Osteocyte (in vitro differentiated cells): ENCODE measurements at regions not wholly inside any gene's neighbourhood (a gene's known extent, or its start where the extent isn't known, plus 50 kb on each side); places are given as distances from the start of the nearest gene placed in this dataset.

Experiments used
- DNase-seq: peaks from one replicate; pipeline ENCODE4 v3.0.0; 2021; ENCODE audit warnings: mixed read lengths; ENCODE audit not compliant: unreplicated experiment; ENCODE audit errors: extremely low spot score
- H3K27ac Mint-ChIP-seq: one replicate; pipeline ENCODE4 v1.8.0; 2021; ENCODE audit warnings: mild to moderate bottlenecking, mixed read lengths; ENCODE audit not compliant: unreplicated experiment
- H3K27me3 Mint-ChIP-seq: one replicate; pipeline ENCODE4 v1.8.0; 2021; ENCODE audit warnings: mixed read lengths; ENCODE audit not compliant: unreplicated experiment
- H3K36me3 Mint-ChIP-seq: one replicate; pipeline ENCODE4 v1.8.0; 2021; ENCODE audit warnings: mixed read lengths; ENCODE audit not compliant: unreplicated experiment
- H3K4me1 Mint-ChIP-seq: one replicate; pipeline ENCODE4 v1.8.0; 2021; ENCODE audit warnings: mixed read lengths; ENCODE audit not compliant: unreplicated experiment
- H3K4me3 Mint-ChIP-seq: one replicate; pipeline ENCODE4 v1.8.0; 2021; ENCODE audit warnings: mild to moderate bottlenecking, moderate library complexity, mixed read lengths; ENCODE audit not compliant: unreplicated experiment
- H3K9me3 Mint-ChIP-seq: one replicate; pipeline ENCODE4 v1.8.0; 2021; ENCODE audit warnings: mixed read lengths; ENCODE audit not compliant: unreplicated experiment
- TF ChIP-seq, protein P1 (sequence below): fragments of 200-600 bp; sonication (generic); IDR thresholded peaks from 2 replicates; pipeline ENCODE4 v1.5.0; 2021; ENCODE audit warnings: antibody characterized with exemption, mild to moderate bottlenecking, moderate library complexity

DNA sequence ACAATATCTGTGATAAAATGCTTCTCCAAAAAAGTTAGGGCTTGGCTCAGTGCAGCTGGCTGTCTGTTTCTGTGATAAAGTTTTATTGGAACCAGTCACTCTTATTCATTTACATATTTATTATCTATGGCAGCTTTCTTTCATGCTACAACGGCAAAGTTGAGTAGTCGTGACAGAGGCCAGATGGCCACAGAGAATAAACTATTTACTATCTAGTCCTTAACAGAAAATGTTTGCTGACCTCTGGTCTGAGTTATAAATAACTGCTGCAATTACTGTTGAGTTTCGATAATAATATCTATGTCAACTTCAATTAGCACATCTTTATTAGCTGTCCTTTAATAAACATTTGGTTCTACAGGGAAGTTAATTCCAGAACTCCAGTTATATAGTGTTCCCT, 180.2 kb upstream of the RUNX1 start:
- H3K4me3 Mint-ChIP-seq: no peak overlapping the region
- H3K27me3 Mint-ChIP-seq: no peaks in the 10 kb centered on the region
- H3K36me3 Mint-ChIP-seq: no peaks in the 10 kb centered on the region
- TF ChIP-seq, protein P1, sequence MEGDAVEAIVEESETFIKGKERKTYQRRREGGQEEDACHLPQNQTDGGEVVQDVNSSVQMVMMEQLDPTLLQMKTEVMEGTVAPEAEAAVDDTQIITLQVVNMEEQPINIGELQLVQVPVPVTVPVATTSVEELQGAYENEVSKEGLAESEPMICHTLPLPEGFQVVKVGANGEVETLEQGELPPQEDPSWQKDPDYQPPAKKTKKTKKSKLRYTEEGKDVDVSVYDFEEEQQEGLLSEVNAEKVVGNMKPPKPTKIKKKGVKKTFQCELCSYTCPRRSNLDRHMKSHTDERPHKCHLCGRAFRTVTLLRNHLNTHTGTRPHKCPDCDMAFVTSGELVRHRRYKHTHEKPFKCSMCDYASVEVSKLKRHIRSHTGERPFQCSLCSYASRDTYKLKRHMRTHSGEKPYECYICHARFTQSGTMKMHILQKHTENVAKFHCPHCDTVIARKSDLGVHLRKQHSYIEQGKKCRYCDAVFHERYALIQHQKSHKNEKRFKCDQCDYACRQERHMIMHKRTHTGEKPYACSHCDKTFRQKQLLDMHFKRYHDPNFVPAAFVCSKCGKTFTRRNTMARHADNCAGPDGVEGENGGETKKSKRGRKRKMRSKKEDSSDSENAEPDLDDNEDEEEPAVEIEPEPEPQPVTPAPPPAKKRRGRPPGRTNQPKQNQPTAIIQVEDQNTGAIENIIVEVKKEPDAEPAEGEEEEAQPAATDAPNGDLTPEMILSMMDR: no peak
- H3K27ac Mint-ChIP-seq: no peak overlapping the region
- H3K9me3 Mint-ChIP-seq: no peaks in the 10 kb centered on the region
- DNase-seq: no peak
- H3K4me1 Mint-ChIP-seq: peaks cover 20% of the 10 kb centered on the region

DNA sequence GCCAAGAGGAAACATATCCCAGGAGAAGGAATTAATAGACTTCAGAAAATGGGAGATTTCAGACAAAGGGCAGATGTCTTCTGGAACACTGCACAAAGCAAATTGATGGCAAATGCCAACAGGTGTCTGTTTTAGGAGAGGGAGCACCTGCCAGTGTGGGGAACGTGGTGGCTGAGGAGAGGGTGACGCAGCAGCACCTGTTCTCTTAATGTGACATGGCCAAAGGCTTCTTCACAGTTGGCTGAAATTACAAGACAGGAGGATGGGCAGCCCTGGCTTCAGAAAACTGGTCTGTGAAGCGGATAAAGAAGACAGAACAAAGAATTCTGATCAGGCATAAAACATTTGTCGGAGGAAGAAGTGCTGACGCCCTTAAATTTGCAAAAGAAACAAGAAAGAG, 178.7 kb upstream of the RUNX1 start:
- no peak overlapping the region for H3K4me3 Mint-ChIP-seq
- no peaks in the 10 kb centered on the region for H3K27me3 Mint-ChIP-seq
- no peaks in the 10 kb centered on the region for H3K36me3 Mint-ChIP-seq
- no peak overlapping the region for H3K27ac Mint-ChIP-seq
- no peaks in the 10 kb centered on the region for H3K9me3 Mint-ChIP-seq
- TF ChIP-seq, protein P1: no peak
- H3K4me1 Mint-ChIP-seq: peaks cover 24% of the 10 kb centered on the region
- DNase-seq: no peak

DNA sequence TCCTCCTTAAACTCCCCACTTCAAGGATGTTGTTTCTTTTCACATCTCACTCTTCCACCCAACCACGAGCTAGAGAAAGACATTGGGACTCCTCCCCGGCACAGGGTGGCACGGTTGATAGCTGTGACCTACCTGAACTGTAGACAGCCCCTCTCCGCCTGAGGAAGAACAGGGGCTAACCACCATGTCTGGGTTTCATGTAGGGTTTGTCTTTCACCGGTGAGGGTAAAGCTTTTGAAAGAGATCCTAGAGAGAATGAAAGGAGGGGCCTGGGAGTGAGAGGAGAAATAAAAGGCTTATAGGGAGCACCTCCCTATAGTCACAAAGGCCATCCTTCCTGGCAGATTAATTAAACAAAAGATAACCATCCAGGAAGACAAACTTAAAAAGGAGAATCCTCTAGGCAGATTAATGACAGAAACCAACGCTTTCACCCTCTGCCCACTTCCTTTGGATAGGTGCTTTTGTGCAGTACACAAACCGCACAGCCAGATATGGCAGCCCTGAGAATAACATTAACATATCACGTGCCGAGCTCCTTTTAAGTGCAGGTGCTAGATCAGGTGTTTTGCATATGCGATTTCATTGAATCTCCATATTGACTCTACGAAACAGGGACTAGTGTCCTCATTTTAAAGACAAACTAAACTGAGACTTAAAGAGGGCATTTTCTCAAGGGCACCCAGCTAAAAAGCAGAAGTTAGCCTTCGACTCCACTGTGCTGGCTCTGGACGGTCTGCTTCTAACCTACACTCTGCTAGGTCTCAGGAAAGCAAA, 178.1 kb upstream of the RUNX1 start:
- Mint-ChIP-seq H3K27ac (no peak overlapping the region), H3K4me1 (peaks cover 26% of the 10 kb centered on the region), H3K27me3 (no peaks in the 10 kb centered on the region), H3K36me3 (no peaks in the 10 kb centered on the region), H3K4me3 (no peak overlapping the region), H3K9me3 (no peaks in the 10 kb centered on the region)
- no peak for DNase-seq
- TF ChIP-seq, protein P1: no peak

DNA sequence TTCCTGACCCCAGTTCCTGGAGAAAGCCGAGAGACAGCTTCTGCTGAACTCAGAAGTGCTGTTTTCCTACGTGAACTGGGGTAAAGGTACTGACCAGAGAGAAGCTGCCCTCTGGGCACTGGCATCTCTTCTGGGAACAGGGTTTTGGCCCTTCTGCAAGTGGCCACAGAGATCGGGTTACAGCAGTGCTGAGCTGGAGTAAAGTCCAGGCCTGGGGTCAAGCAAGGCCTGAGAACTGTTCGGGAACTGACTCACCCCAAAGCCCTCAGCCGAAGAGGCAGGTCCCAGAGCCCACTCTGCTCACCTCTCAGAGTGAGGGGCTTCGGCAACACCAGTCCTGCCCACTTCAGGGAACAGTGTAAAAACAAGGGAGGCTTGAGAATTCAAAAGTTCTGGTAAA, 177.2 kb upstream of the RUNX1 start:
- Mint-ChIP-seq H3K36me3 (no peaks in the 10 kb centered on the region), H3K27me3 (no peaks in the 10 kb centered on the region), H3K4me1 (peaks cover 27% of the 10 kb centered on the region), H3K27ac (no peak overlapping the region), H3K4me3 (no peak overlapping the region), H3K9me3 (no peaks in the 10 kb centered on the region)
- DNase-seq: no peak
- TF ChIP-seq, protein P1: no peak

DNA sequence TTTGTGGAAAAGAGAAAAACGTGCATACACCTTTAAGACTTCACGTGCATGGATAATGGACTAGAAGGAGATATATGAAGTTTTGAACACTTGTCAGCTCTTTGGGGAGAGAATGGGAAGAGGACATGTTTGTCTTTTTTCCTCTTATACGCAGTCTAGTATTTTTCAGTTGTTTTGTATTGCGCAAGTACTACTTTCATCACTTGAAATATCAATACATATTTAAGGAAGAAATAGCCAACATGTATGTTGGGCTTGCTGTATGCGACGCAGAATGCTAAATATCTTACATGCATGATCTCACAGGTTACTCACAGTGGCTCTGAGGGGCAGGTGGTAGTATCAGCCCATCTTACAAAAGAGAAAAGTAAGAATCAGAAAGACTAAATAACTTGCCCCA, 176.5 kb upstream of the RUNX1 start:
- peaks cover 30% of the 10 kb centered on the region for H3K4me1 Mint-ChIP-seq

More for the DNA sequence above, 176.5 kb upstream of the RUNX1 start:
- Mint-ChIP-seq H3K4me3 (no peak overlapping the region), H3K27ac (no peak overlapping the region), H3K36me3 (no peaks in the 10 kb centered on the region), H3K27me3 (no peaks in the 10 kb centered on the region), H3K9me3 (no peaks in the 10 kb centered on the region)
- TF ChIP-seq, protein P1: no peak
- DNase-seq: no peak
